ENCODE measurements at regions not wholly inside any gene's neighbourhood (a gene's known extent, or its start where the extent isn't known, plus 50 kb on each side); places are given as distances from the start of the nearest gene placed in this dataset.
A peak's percentile ranks its signal among the peaks of the same experiment; 100 is the strongest.

DNA sequence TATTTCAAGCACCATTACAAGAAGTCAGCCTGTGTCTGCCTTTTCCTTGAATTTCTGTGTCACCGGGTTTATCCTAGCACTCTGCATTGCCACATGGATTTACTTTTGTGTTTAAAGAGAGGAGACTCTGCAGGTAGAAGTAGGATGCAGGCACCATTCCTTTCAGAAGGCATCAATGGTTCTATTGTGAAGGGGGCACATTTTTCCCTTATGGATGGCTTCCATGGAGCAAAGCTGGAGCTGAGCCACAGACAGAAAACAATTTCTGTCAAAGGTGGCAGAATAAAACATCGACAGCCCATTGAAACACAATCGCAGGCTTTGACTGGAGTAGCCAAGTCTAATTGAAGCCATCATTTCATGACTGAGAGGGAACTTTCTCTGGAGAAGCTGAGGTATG lies 288.0 kb upstream of the ANKH start:
- no TSS peak for BruUV-seq (replicated peaks)
- Histone ChIP-seq H4K20me1 (replicated peaks; ENCODE audit: control insufficient read depth, insufficient read depth, low read length) (no peaks in the 10 kb centered on the region), H3K36me3 (ENCODE audit: control insufficient read depth, insufficient read depth, low read length) (no peaks in the 10 kb centered on the region), H3K4me3 (no peak overlapping the region), H3K27ac (ENCODE audit: extremely low read depth, low read depth, low read length) (no peak overlapping the region), H3K9me3 (replicated peaks; ENCODE audit: control insufficient read depth, insufficient read depth, low read depth, low read length) (peaks cover 3% of the 10 kb centered on the region; the same call in 1 of the 2 replicates), H3K79me2 (ENCODE audit: control insufficient read depth, insufficient read depth, low read length) (no peaks in the 10 kb centered on the region), H3K4me2 (ENCODE audit: insufficient read depth, low read length) (no peak overlapping the region), H3K4me1 (replicated peaks in 1 of 2; ENCODE audit: control insufficient read depth in 2 of 2, insufficient read depth in 2 of 2, low read length in 2 of 2) (no peaks in the 10 kb centered on the region), H3K27me3 (ENCODE audit: control insufficient read depth in 2 of 2, insufficient read depth in 2 of 2, low read length in 2 of 2) (no peaks in the 10 kb centered on the region), H2AFZ (ENCODE audit: low read depth, low read length) (no peak overlapping the region), H3K9me1 (ENCODE audit: control insufficient read depth, insufficient read depth, low read length) (no peaks in the 10 kb centered on the region), H3K9ac (ENCODE audit: insufficient read depth in 1 of 2, low read depth in 2 of 2, low read length in 2 of 2) (no peak overlapping the region)
- CTCF ChIA-PET (ENCODE audit: low intra/inter-chr PET ratio): no interaction called here
- 0% methylated on average over 3 of the region's 3 CpGs for WGBS (ENCODE audit: insufficient coverage, low coverage, missing lambda C conversion rate)
- no peak for FAIRE-seq
- POLR2A ChIA-PET: no interaction called here
- DNase-seq (ENCODE audit: extremely low read depth in 1 of 4, low spot score in 3 of 4): no peak
- intact Hi-C loops (cut with micrococcal nuclease): no loop called here
- no peak for TF ChIP-seq TBP (optimal IDR thresholded peaks at IDR 0.05; ENCODE audit: low read depth, low read length)
- no peak for TF ChIP-seq ZNF57 (CRISPR knock-in tag; IDR thresholded peaks at IDR 0.05)
- TF ChIP-seq, protein P1, sequence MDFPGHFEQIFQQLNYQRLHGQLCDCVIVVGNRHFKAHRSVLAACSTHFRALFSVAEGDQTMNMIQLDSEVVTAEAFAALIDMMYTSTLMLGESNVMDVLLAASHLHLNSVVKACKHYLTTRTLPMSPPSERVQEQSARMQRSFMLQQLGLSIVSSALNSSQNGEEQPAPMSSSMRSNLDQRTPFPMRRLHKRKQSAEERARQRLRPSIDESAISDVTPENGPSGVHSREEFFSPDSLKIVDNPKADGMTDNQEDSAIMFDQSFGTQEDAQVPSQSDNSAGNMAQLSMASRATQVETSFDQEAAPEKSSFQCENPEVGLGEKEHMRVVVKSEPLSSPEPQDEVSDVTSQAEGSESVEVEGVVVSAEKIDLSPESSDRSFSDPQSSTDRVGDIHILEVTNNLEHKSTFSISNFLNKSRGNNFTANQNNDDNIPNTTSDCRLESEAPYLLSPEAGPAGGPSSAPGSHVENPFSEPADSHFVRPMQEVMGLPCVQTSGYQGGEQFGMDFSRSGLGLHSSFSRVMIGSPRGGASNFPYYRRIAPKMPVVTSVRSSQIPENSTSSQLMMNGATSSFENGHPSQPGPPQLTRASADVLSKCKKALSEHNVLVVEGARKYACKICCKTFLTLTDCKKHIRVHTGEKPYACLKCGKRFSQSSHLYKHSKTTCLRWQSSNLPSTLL (IDR thresholded peaks at IDR 0.05): no peak
- TF ChIP-seq POLR2B (IDR thresholded peaks at IDR 0.05; ENCODE audit: low read depth, partially characterized antibody): no peak
- in situ Hi-C loops (cut with MboI): no loop called here
- ATAC-seq: no peak

DNA sequence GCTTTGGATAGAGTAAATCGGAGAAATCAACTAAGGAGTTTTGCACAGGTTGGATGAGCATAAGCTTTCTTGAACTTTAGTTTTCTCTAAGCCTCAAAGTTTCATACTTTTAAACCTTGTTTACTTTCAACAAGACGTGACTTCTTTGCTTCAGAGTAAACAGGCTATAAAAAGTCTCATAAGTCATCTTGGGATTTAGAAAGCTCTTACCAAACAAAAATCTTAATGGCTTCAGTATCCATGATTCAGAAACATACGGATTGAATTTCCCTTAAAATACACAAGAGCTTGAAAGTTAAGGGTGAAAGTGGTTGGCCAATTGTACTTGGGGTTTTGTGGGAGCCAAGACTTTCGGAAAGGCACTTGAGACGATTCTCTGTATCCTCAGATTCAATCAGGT lies 270.9 kb upstream of the ANKH start:
- H4K20me1 ChIP-seq (replicated peaks; ENCODE audit: control insufficient read depth, insufficient read depth, low read length): no peaks in the 10 kb centered on the region
- H3K9ac ChIP-seq (ENCODE audit: insufficient read depth in 1 of 2, low read depth in 2 of 2, low read length in 2 of 2): no peak overlapping the region
- no peak overlapping the region for H2AFZ ChIP-seq (ENCODE audit: low read depth, low read length)
- FAIRE-seq (peak; percentile 51), ATAC-seq (no peak), DNase-seq (ENCODE audit: extremely low read depth in 1 of 4, low spot score in 3 of 4) (no peak)
- H3K27me3 ChIP-seq (ENCODE audit: control insufficient read depth in 2 of 2, insufficient read depth in 2 of 2, low read length in 2 of 2): no peaks in the 10 kb centered on the region
- TF ChIP-seq, protein P2, sequence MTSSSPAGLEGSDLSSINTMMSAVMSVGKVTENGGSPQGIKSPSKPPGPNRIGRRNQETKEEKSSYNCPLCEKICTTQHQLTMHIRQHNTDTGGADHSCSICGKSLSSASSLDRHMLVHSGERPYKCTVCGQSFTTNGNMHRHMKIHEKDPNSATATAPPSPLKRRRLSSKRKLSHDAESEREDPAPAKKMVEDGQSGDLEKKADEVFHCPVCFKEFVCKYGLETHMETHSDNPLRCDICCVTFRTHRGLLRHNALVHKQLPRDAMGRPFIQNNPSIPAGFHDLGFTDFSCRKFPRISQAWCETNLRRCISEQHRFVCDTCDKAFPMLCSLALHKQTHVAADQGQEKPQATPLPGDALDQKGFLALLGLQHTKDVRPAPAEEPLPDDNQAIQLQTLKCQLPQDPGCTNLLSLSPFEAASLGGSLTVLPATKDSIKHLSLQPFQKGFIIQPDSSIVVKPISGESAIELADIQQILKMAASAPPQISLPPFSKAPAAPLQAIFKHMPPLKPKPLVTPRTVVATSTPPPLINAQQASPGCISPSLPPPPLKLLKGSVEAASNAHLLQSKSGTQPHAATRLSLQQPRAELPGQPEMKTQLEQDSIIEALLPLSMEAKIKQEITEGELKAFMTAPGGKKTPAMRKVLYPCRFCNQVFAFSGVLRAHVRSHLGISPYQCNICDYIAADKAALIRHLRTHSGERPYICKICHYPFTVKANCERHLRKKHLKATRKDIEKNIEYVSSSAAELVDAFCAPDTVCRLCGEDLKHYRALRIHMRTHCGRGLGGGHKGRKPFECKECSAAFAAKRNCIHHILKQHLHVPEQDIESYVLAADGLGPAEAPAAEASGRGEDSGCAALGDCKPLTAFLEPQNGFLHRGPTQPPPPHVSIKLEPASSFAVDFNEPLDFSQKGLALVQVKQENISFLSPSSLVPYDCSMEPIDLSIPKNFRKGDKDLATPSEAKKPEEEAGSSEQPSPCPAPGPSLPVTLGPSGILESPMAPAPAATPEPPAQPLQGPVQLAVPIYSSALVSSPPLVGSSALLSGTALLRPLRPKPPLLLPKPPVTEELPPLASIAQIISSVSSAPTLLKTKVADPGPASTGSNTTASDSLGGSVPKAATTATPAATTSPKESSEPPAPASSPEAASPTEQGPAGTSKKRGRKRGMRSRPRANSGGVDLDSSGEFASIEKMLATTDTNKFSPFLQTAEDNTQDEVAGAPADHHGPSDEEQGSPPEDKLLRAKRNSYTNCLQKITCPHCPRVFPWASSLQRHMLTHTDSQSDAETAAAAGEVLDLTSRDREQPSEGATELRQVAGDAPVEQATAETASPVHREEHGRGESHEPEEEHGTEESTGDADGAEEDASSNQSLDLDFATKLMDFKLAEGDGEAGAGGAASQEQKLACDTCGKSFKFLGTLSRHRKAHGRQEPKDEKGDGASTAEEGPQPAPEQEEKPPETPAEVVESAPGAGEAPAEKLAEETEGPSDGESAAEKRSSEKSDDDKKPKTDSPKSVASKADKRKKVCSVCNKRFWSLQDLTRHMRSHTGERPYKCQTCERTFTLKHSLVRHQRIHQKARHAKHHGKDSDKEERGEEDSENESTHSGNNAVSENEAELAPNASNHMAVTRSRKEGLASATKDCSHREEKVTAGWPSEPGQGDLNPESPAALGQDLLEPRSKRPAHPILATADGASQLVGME (CRISPR knock-in tag; IDR thresholded peaks at IDR 0.05): no peak
- TF ChIP-seq, protein P3, sequence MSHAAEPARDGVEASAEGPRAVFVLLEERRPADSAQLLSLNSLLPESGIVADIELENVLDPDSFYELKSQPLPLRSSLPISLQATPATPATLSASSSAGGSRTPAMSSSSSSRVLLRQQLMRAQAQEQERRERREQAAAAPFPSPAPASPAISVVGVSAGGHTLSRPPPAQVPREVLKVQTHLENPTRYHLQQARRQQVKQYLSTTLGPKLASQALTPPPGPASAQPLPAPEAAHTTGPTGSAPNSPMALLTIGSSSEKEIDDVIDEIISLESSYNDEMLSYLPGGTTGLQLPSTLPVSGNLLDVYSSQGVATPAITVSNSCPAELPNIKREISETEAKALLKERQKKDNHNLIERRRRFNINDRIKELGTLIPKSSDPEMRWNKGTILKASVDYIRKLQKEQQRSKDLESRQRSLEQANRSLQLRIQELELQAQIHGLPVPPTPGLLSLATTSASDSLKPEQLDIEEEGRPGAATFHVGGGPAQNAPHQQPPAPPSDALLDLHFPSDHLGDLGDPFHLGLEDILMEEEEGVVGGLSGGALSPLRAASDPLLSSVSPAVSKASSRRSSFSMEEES (CRISPR knock-in tag; IDR thresholded peaks at IDR 0.05): no peak
- H3K9me1 ChIP-seq (ENCODE audit: control insufficient read depth, insufficient read depth, low read length): no peaks in the 10 kb centered on the region
- 1% methylated on average over 5 of the region's 5 CpGs for WGBS (ENCODE audit: insufficient coverage, low coverage, missing lambda C conversion rate)
- no peak overlapping the region for H3K27ac ChIP-seq (ENCODE audit: extremely low read depth, low read depth, low read length)
- no peaks in the 10 kb centered on the region for H3K4me1 ChIP-seq (replicated peaks in 1 of 2; ENCODE audit: control insufficient read depth in 2 of 2, insufficient read depth in 2 of 2, low read length in 2 of 2)
- ChIA-PET CTCF (ENCODE audit: low intra/inter-chr PET ratio) (interaction anchor here (0.7 kb wide), 1 partner anchor 21 kb away, joined by 3 read pairs; no protein-coding TSS in a partner anchor), POLR2A (interaction anchor here (0.6 kb wide), 1 partner anchor 44 kb away, joined by 3 read pairs; no protein-coding TSS in a partner anchor)
- no TSS peak for BruUV-seq (replicated peaks)
- H3K9me3 ChIP-seq (replicated peaks; ENCODE audit: control insufficient read depth, insufficient read depth, low read depth, low read length): no peaks in the 10 kb centered on the region; the same call in 1 of the 2 replicates
- no peaks in the 10 kb centered on the region for H3K36me3 ChIP-seq (ENCODE audit: control insufficient read depth, insufficient read depth, low read length)
- intact Hi-C loops (cut with micrococcal nuclease): no loop called here
- in situ Hi-C loops (cut with MboI): no loop called here
- H3K79me2 ChIP-seq (ENCODE audit: control insufficient read depth, insufficient read depth, low read length): no peaks in the 10 kb centered on the region
- no peak overlapping the region for H3K4me3 ChIP-seq
- no peak overlapping the region for H3K4me2 ChIP-seq (ENCODE audit: insufficient read depth, low read length)

Measured in K562 (cell line).